Neural cell (in vitro differentiated cells): ENCODE measurements at regions not wholly inside any gene's neighbourhood (a gene's known extent, or its start where the extent isn't known, plus 50 kb on each side); places are given as distances from the start of the nearest gene placed in this dataset.

ENCODE experiments used
- H2AFZ ChIP-seq: fragments of 200-600, 300-800 bp; sonication (generic), shearing (Covaris generic); 2 replicates; pipeline ENCODE4 v1.6.0; 2014; ENCODE audit warnings: low read depth, mild to moderate bottlenecking, antibody characterized with exemption, low read length, moderate library complexity
- H3F3A ChIP-seq: fragments of 200-600 bp; shearing (Covaris generic); 2 replicates; pipeline ENCODE4 v1.6.1; 2016; ENCODE audit warnings: mild to moderate bottlenecking, moderate library complexity, mixed read lengths, antibody characterized with exemption, low read length; ENCODE audit not compliant: insufficient read depth, poor library complexity, severe bottlenecking
- H3K27ac ChIP-seq: fragments of 200-600, 300-800 bp; sonication (generic), shearing (Covaris generic); 2 replicates; pipeline ENCODE4 v1.5.1; 2014; ENCODE audit warnings: mild to moderate bottlenecking, low read length, moderate library complexity
- H3K27me3 ChIP-seq: fragments of 300-800, 200-600 bp; sonication (generic), shearing (Covaris generic); 2 replicates; pipeline ENCODE4 v1.6.0; 2014; ENCODE audit warnings: mild to moderate bottlenecking, low read depth, low read length, moderate library complexity; ENCODE audit not compliant: insufficient read depth
- H3K36me3 ChIP-seq: fragments of 300-800, 200-600 bp; sonication (generic), shearing (Covaris generic); 2 replicates; pipeline ENCODE4 v1.5.1; 2014; ENCODE audit warnings: mild to moderate bottlenecking, antibody characterized with exemption, low read length, moderate library complexity; ENCODE audit not compliant: insufficient read depth
- H3K4me2 ChIP-seq: fragments of 300-800, 200-600 bp; sonication (generic), shearing (Covaris generic); 2 replicates; pipeline ENCODE4 v1.6.0; 2014; ENCODE audit warnings: mild to moderate bottlenecking, low read length
- H3K4me3 ChIP-seq: fragments of 300-800, 200-600 bp; sonication (generic), shearing (Covaris generic); 2 replicates; pipeline ENCODE4 v1.5.1; 2014; ENCODE audit warnings: mild to moderate bottlenecking, low read length, moderate library complexity
- H3K79me2 ChIP-seq: fragments of 200-600 bp; shearing (Covaris generic); replicated peaks from 2 replicates; pipeline ENCODE4 v1.6.0; 2014; ENCODE audit warnings: mild to moderate bottlenecking, low read length, moderate library complexity; ENCODE audit not compliant: insufficient read depth
- H3K9ac ChIP-seq: fragments of 300-800, 200-600 bp; sonication (generic), shearing (Covaris generic); 2 replicates; pipeline ENCODE4 v1.6.1; 2016; ENCODE audit warnings: mild to moderate bottlenecking, low read length, mixed read lengths
- H3K9me2 ChIP-seq: fragments of 200-600 bp; shearing (Covaris generic); 2 replicates; pipeline ENCODE4 v1.6.1; 2016; ENCODE audit warnings: mild to moderate bottlenecking, low read length, mixed read lengths; ENCODE audit not compliant: insufficient read depth
- H3K9me3 ChIP-seq: fragments of 200-600, 300-800 bp; sonication (generic), shearing (Covaris generic); 2 replicates; pipeline ENCODE4 v1.6.1; 2016; ENCODE audit warnings: mild to moderate bottlenecking, mixed run types, low read length, moderate library complexity, mixed read lengths
- H4K20me1 ChIP-seq: fragments of 200-600 bp; shearing (Covaris generic); 2 replicates; pipeline ENCODE4 v1.6.1; 2016; ENCODE audit warnings: mild to moderate bottlenecking, mixed run types; ENCODE audit not compliant: insufficient read depth
- CTCF ChIP-seq: fragments of 450-650 bp; IDR thresholded peaks from 2 replicates; pipeline ENCODE4 v1.5.1; 2014; ENCODE audit warnings: antibody characterized with exemption, mild to moderate bottlenecking, moderate library complexity; ENCODE audit not compliant: poor library complexity, severe bottlenecking
- EP300 ChIP-seq: fragments of 450-650 bp; conservative IDR thresholded peaks from 2 replicates; pipeline ENCODE4 v1.6.1; 2014; ENCODE audit warnings: antibody characterized with exemption, mild to moderate bottlenecking, moderate library complexity; ENCODE audit not compliant: poor library complexity, severe bottlenecking
- EZH2 ChIP-seq: fragments of 200-600, 300-800 bp; shearing (Covaris generic), sonication (generic); IDR thresholded peaks from 2 replicates; pipeline ENCODE4 v1.6.1; 2014; ENCODE audit warnings: antibody characterized with exemption, low read length, borderline replicate concordance, mild to moderate bottlenecking; ENCODE audit not compliant: insufficient read depth, poor library complexity, severe bottlenecking
- MXI1 ChIP-seq: fragments of 450-650 bp; conservative IDR thresholded peaks from 2 replicates; pipeline ENCODE4 v1.6.1; 2014; ENCODE audit warnings: antibody characterized with exemption, mild to moderate bottlenecking; ENCODE audit not compliant: poor library complexity, severe bottlenecking
- POLR2AphosphoS5 ChIP-seq: IDR thresholded peaks from 2 replicates; pipeline ENCODE4 v1.6.1; 2012
- RAD21 ChIP-seq: fragments of 450-650 bp; conservative IDR thresholded peaks from 2 replicates; pipeline ENCODE4 v1.6.1; 2014; ENCODE audit warnings: antibody characterized with exemption, mild to moderate bottlenecking, moderate library complexity
- REST ChIP-seq: IDR thresholded peaks from 2 replicates; pipeline ENCODE4 v1.6.1; 2012; ENCODE audit warnings: borderline replicate concordance
- SMC3 ChIP-seq: fragments of 450-650 bp; conservative IDR thresholded peaks from 2 replicates; pipeline ENCODE4 v1.6.1; 2014; ENCODE audit warnings: antibody characterized with exemption, mild to moderate bottlenecking, moderate library complexity; ENCODE audit not compliant: poor library complexity
- TAF1 ChIP-seq: IDR thresholded peaks from 2 replicates; pipeline ENCODE4 v1.6.1; 2012; ENCODE audit warnings: low read depth

GRCh38 chr15:56857828-56858227 lies 60.6 kb upstream of the TCF12 start:
- H3K9ac ChIP-seq, result no peak overlapping the region
- no peak for TF ChIP-seq EZH2
- no peak for TF ChIP-seq POLR2AphosphoS5
- no peak for TF ChIP-seq EP300
- no peak for TF ChIP-seq MXI1
- TF ChIP-seq CTCF, result no peak
- TF ChIP-seq REST, result no peak
- TF ChIP-seq TAF1, result no peak
- TF ChIP-seq RAD21, result no peak
- no peak for TF ChIP-seq SMC3

GRCh38 chr15:56856934-56857333 lies 61.5 kb upstream of the TCF12 start:
- no peaks in the 10 kb centered on the region for H3K79me2 ChIP-seq

More at GRCh38 chr15:56857828-56858227, 60.6 kb upstream of the TCF12 start:
- H3K27ac ChIP-seq, result no peak overlapping the region
- no peaks in the 10 kb centered on the region for H4K20me1 ChIP-seq
- H3K36me3 ChIP-seq, result no peaks in the 10 kb centered on the region
- no peaks in the 10 kb centered on the region for H3K9me2 ChIP-seq
- no peak overlapping the region for H2AFZ ChIP-seq
- no peaks in the 10 kb centered on the region for H3K9me3 ChIP-seq
- no peaks in the 10 kb centered on the region for H3K79me2 ChIP-seq
- no peaks in the 10 kb centered on the region for H3K27me3 ChIP-seq
- no peak overlapping the region for H3K4me3 ChIP-seq
- no peaks in the 10 kb centered on the region for H3F3A ChIP-seq
- no peak overlapping the region for H3K4me2 ChIP-seq

More at GRCh38 chr15:56856934-56857333, 61.5 kb upstream of the TCF12 start:
- Histone ChIP-seq H3K9me3 (no peaks in the 10 kb centered on the region), H3K4me3 (no peak overlapping the region), H3F3A (no peaks in the 10 kb centered on the region), H4K20me1 (no peaks in the 10 kb centered on the region), H3K27ac (no peak overlapping the region), H3K9me2 (no peaks in the 10 kb centered on the region), H3K36me3 (no peaks in the 10 kb centered on the region), H3K27me3 (no peaks in the 10 kb centered on the region), H2AFZ (no peak overlapping the region), H3K9ac (no peak overlapping the region), H3K4me2 (no peak overlapping the region)
- no peak for TF ChIP-seq EZH2
- TF ChIP-seq TAF1, result no peak
- no peak for TF ChIP-seq REST
- TF ChIP-seq SMC3, result no peak
- TF ChIP-seq RAD21, result no peak
- TF ChIP-seq POLR2AphosphoS5, result no peak
- no peak for TF ChIP-seq EP300
- no peak for TF ChIP-seq CTCF
- no peak for TF ChIP-seq MXI1
